Activated B cell treated with CpG ODN at 0.5 μM for 24 hours (primary cell): ENCODE measurements at regions not wholly inside any gene's neighbourhood (a gene's known extent, or its start where the extent isn't known, plus 50 kb on each side); places are given as distances from the start of the nearest gene placed in this dataset.

Experiments used
- ATAC-seq: fragments of 200-7000 bp; cut with Tn5 transposase; one replicate; pipeline ENCODE4 v1.10.0; 2021; ENCODE audit warnings: low read depth, mild to moderate bottlenecking, moderate library complexity
- CTCF ChIA-PET: fragments of 350-600 bp; sonication (Branson Sonifier 250); formaldehyde crosslinking; loops from one replicate; lab custom pipeline; 2021; ENCODE audit warnings: antibody characterized with exemption; lab: Charles Lee
- POLR2A ChIA-PET: fragments of 350-600 bp; sonication (Branson Sonifier 250); formaldehyde crosslinking; loops from one replicate; lab custom pipeline; 2021; ENCODE audit warnings: antibody characterized with exemption; lab: Charles Lee
- DNase-seq: peaks from one replicate; pipeline ENCODE4 v3.0.0; 2022
- H3K27ac Mint-ChIP-seq: one replicate; pipeline ENCODE4 v1.8.0; 2020; ENCODE audit warnings: mixed read lengths
- H3K27me3 Mint-ChIP-seq: one replicate; pipeline ENCODE4 v1.8.0; 2021; ENCODE audit warnings: mixed read lengths
- H3K36me3 Mint-ChIP-seq: one replicate; pipeline ENCODE4 v1.8.0; 2021; ENCODE audit warnings: low read depth, mixed read lengths
- H3K4me1 Mint-ChIP-seq: one replicate; pipeline ENCODE4 v1.8.0; 2021; ENCODE audit warnings: mixed read lengths
- H3K4me3 Mint-ChIP-seq: one replicate; pipeline ENCODE4 v1.8.0; 2020; ENCODE audit warnings: mild to moderate bottlenecking, mixed read lengths
- H3K9me3 Mint-ChIP-seq: one replicate; pipeline ENCODE4 v1.8.0; 2020; ENCODE audit warnings: mixed read lengths
- CTCF ChIP-seq: fragments of 200-600 bp; IDR thresholded peaks from one replicate; pipeline ENCODE4 v1.8.0; 2022; ENCODE audit warnings: antibody characterized with exemption, mild to moderate bottlenecking
- intact Hi-C: fragments of 100-400 bp; cut with micrococcal nuclease; formaldehyde crosslinking; loops from one replicate; pipeline ENCODE4 v1.15.1; 2024

GRCh38 chr9:22809371-22809770, 362.7 kb downstream of the DMRTA1 start:
- POLR2A ChIA-PET, result no interaction called here
- Mint-ChIP-seq H3K36me3 (no peaks in the 10 kb centered on the region), H3K27ac (no peak overlapping the region), H3K27me3 (no peaks in the 10 kb centered on the region), H3K9me3 (peaks cover 2% of the 10 kb centered on the region), H3K4me3 (no peak overlapping the region), H3K4me1 (no peaks in the 10 kb centered on the region)
- ATAC-seq, result no peak
- intact Hi-C loops, result loop anchor here (10.0 kb wide), 1 partner anchor 55 kb away; no protein-coding TSS in a partner anchor
- CTCF ChIA-PET, result no interaction called here
- no peak for DNase-seq
- TF ChIP-seq CTCF, result no peak

GRCh38 chr9:22813529-22813928, 366.9 kb downstream of the DMRTA1 start:
- ATAC-seq (no peak), DNase-seq (no peak)
- Mint-ChIP-seq H3K27me3 (no peaks in the 10 kb centered on the region), H3K4me3 (no peak overlapping the region), H3K27ac (no peak overlapping the region), H3K9me3 (no peaks in the 10 kb centered on the region), H3K4me1 (no peaks in the 10 kb centered on the region), H3K36me3 (no peaks in the 10 kb centered on the region)
- no peak for TF ChIP-seq CTCF
- ChIA-PET CTCF (no interaction called here), POLR2A (no interaction called here)
- intact Hi-C loops, result no loop called here

GRCh38 chr9:22815246-22815645, 368.6 kb downstream of the DMRTA1 start:
- Mint-ChIP-seq H3K27ac (no peak overlapping the region), H3K36me3 (no peaks in the 10 kb centered on the region), H3K4me1 (no peaks in the 10 kb centered on the region), H3K4me3 (no peak overlapping the region), H3K9me3 (peaks cover 4% of the 10 kb centered on the region), H3K27me3 (no peaks in the 10 kb centered on the region)
- intact Hi-C loops, result no loop called here
- no peak for DNase-seq
- no peak for TF ChIP-seq CTCF
- CTCF ChIA-PET, result no interaction called here
- POLR2A ChIA-PET, result no interaction called here
- ATAC-seq, result no peak

GRCh38 chr9:22817181-22817580, 370.6 kb downstream of the DMRTA1 start:
- no peak for ATAC-seq
- no peak overlapping the region for H3K4me3 Mint-ChIP-seq
- ChIA-PET POLR2A (no interaction called here), CTCF (no interaction called here)
- no peaks in the 10 kb centered on the region for H3K4me1 Mint-ChIP-seq
- no peak for TF ChIP-seq CTCF
- H3K36me3 Mint-ChIP-seq, result no peaks in the 10 kb centered on the region
- no peaks in the 10 kb centered on the region for H3K27me3 Mint-ChIP-seq
- no peak overlapping the region for H3K27ac Mint-ChIP-seq
- peaks cover 4% of the 10 kb centered on the region for H3K9me3 Mint-ChIP-seq
- DNase-seq, result no peak
- intact Hi-C loops, result no loop called here

GRCh38 chr9:22829236-22829635, 382.6 kb downstream of the DMRTA1 start:
- ChIA-PET CTCF (no interaction called here), POLR2A (no interaction called here)
- H3K36me3 Mint-ChIP-seq, result no peaks in the 10 kb centered on the region
- no peaks in the 10 kb centered on the region for H3K4me1 Mint-ChIP-seq
- no peak for TF ChIP-seq CTCF
- peaks cover 13% of the 10 kb centered on the region for H3K9me3 Mint-ChIP-seq
- H3K27me3 Mint-ChIP-seq, result no peaks in the 10 kb centered on the region
- intact Hi-C loops, result no loop called here
- DNase-seq, result no peak
- no peak overlapping the region for H3K4me3 Mint-ChIP-seq
- no peak overlapping the region for H3K27ac Mint-ChIP-seq
- no peak for ATAC-seq
